ENCODE measurements at regions not wholly inside any gene's neighbourhood (a gene's known extent, or its start where the extent isn't known, plus 50 kb on each side); places are given as distances from the start of the nearest gene placed in this dataset.

- DNase-seq, result no peak
Measured at GRCh38 chr4:110675426-110675825, 52.5 kb upstream of the PITX2 start.

- no peak for DNase-seq
Measured at GRCh38 chr4:110676241-110676640, 53.4 kb upstream of the PITX2 start.

DNA sequence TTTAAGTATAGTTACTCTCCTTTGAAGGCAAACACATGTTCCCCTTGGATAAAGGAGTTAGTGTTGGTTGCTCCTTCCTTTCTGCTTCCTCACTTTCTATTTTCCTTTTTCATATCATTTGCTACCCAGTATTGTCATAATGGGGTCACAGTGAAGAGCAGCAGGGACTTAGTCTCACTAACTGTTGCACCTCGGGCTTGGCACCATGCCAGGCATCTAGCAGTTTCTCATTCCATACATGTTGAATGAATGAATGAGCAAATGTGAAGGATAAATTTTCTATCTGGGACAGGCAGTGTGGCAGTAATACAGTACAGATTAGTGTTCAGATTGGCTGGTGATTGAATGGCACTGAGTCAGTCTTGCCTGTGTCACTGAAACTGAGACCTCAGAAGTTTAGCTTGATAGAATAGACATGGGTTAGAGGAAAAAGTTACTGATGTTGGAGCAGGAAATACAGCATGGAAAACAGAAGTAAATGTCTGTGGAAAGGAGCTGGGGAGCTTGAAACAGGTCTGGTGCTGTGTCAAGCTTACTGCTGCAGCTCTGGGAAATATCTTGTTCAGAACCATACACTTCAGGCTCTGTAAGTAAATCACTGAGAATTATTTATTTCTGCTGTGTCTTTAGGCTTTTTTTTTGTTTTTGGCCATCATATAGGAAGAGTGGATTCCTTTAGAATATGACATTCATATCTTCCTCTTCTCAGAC, 55.8 kb upstream of the PITX2 start:
- no peak for DNase-seq

GRCh38 chr4:110680265-110680664, 57.4 kb upstream of the PITX2 start:
- no peak for DNase-seq

DNA sequence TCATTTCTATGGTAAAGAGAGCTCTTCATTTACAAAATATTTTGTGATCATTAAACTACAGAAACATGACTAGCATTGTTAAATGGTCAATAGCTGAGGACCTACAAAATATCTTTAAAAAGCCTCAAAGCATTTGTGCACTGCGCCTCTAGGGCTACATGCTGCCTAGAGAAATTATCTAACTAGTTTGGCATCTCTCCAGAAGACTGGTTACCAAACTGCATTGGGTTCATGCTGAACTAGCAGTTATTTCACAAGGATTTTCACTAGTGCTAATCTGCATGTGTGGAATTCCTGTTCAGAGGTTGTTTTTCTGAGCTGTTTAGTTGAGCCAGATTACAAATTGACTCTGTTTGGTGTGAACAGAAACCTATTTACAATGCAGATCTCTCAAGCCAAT, 58.5 kb upstream of the PITX2 start:
- no peak for DNase-seq

GRCh38 chr4:110682311-110682710, 59.4 kb upstream of the PITX2 start:
- no peak for DNase-seq

GRCh38 chr4:110683601-110684000, 60.7 kb upstream of the PITX2 start:
- no peak for DNase-seq

DNA sequence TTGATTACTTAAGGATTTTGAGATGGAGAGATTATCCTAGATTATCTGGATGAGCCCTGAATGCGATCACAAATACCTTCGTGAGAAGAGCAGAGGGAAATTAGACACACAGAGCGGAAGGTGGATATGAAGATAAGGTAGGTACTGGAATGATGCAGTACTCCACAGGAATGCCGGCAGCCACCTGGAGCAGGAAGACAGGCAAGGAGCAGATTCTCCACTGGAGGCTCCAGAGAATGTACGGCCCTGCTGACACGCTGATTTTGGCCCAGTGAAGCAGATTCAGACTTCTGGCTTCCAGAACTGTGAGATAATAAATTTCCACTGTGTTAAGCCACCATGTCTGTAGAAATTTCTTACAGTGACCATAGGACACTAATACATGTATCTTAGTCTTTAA, 79.4 kb upstream of the PITX2 start:
- DNase-seq, result no peak

GRCh38 chr4:110704748-110705439, 82.0 kb upstream of the PITX2 start:
- no peak for DNase-seq

- DNase-seq, result no peak
Measured at GRCh38 chr4:110705440-110705782, 82.5 kb upstream of the PITX2 start.

DNA sequence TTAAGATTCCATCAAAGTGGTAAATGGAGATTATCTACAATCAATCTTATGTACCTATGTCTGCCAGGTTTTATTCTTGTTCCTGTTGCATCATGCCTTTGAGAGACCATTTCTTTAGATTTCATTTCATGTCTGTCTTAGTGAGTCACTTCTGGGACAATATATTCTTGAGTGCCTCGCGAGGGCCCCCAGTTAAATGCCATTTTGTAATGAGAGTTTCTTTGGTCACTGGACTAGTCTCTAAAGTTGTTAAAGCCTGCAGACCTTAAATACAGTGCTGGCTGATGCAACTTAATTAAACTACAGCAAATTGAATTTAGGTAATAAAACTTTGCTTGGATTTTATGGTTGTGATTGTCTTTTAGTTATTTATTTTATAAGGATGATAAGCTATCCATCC, 87.2 kb upstream of the PITX2 start:
- DNase-seq, result no peak

DNA sequence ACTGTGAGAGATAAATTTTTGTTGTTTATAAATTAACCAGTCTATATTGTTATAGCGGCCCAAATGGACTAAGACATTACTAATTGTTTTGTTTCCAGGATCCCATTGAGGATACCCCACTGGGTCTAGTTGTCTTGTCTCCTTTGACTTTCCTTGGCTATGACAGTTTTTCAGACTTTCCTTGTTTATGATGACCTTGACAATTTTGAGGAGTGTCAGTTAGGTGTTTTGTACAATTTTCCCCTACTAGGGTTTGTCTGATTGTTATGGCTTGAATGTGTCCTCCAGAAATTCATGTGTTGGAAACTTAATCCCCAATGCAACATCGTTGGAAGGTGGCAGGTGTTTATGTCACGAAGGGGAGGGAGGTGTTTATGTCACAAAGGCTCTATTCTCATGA, 89.6 kb upstream of the PITX2 start:
- DNase-seq, result no peak

DNA sequence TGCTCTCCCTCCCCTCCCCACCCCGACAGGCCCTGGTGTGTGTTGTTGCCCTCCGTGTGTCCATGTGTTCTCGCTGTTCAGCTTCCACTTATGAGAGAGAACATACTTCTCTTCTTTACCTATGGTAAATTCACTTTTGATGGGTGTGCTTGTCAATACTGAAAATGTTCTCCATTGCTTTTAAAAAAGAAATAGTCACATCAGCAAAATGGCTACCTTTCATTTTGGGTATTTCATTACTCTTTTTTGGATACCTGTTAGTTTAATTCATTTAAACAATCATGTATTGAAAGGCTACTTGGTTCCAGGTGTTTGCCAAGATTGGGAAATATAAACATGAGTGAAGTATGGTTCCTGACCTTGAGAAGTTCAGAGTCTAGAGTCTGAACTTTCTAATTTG, 107.4 kb upstream of the PITX2 start:
- no peak for DNase-seq

GRCh38 chr4:110733901-110734300, 111.0 kb upstream of the PITX2 start:
- DNase-seq, result no peak

- no peak for DNase-seq
Measured at GRCh38 chr4:110735686-110736085, 112.8 kb upstream of the PITX2 start.

- no peak for DNase-seq
Measured at GRCh38 chr4:110737931-110738330, 115.1 kb upstream of the PITX2 start.

GRCh38 chr4:110742143-110742542, 119.3 kb upstream of the PITX2 start:
- DNase-seq, result no peak

DNA sequence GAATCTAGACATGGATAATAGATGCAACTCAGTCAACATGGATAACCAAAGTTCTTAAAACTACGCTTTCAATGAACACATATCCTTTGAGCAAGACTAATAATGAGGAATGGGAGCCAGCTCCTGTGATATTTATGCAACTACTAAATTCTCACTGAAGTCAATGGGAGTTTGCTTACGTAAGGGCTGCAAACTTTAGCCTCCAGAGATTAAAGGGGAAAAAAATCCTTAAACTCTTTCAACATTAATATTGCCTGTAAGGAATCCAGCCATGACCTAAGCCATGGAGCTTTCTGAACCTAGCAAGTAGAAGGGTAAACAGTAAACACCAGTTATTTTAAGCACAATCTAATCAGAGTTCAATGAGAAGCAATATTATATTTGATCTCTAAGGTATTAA, 125.2 kb upstream of the PITX2 start:
- no peak for DNase-seq

DNA sequence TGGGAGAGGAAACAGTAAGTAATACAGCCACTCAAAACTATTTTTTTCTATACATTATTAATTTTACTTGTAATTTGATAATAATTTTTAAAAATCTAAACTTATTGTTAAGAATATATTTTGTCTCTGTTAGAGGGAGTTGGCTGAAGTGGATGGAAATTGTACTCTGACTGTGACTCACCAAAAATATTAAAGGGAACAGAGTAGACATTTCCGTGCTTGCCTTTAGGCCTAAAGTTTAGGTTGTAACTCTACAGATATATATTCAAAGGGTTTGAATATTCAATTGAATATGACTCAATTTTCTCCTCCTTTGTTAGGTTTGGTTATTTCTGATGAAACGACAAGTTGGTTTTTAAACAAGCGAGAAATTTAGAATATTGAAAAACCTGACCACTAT, 128.3 kb upstream of the PITX2 start:
- DNase-seq, result no peak

- DNase-seq, result no peak
Measured at GRCh38 chr4:110751986-110752385, 129.1 kb upstream of the PITX2 start.

GRCh38 chr4:110753466-110753865, 130.6 kb upstream of the PITX2 start:
- no peak for DNase-seq

DNA sequence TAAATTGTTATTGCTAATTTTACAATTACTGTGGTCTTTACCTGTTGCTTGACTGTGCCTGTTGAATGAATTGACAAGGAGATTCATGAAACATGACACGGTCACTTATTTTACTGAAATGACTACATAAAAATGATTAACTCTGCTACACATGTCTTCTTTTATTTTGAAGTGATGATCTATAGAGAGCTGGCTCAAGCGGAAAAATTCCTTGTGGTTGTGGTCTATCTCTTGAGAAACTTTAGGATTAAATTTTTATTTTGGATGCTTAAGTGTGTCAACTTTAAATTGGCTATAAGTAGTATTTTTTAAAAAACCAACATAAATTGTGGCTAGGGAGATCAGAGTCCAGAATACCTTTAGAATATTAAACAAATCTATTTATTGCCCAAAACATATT, 131.8 kb upstream of the PITX2 start:
- DNase-seq, result no peak

- no peak for DNase-seq
Measured at GRCh38 chr4:110769578-110769977, 146.7 kb upstream of the PITX2 start.

DNA sequence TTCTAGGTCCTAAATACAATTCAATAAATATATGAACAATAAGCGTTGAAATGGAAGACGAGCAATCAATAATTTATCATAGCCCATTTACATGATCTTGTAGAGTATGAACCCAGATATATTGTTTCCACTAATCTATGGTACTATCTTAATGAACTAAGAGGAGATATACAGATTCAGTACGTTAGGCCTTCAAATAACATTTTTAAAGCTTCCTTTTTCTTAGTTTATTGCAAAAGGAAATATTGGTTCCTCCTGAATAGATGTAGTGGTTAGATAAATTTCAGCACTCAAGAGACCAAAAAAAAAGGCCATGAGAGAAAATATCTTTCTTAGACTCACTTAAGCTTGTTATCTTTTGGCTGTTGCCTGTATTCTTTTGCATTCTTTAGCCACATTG, 147.5 kb upstream of the PITX2 start:
- no peak for DNase-seq

DNA sequence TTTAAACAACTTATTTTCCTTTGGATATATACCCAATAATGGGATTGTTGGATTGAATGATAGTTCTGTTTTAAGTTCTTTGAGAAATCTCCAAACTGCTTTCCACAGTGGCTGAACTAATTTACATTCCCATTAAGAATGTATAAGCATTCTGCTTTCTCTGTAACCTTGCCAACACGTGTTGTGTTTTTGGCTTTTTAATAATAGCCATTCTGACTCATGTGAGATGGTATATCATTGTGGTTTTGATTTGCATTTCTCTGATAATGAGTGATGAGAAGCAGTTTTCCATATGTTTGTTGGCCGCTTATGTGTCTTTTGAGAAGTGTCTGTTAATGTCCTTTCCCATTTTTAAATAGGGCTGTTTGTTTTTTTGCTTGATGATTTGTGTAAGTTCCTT, 155.6 kb upstream of the PITX2 start:
- DNase-seq, result no peak
